HG02763 (cell line): ENCODE measurements at regions not wholly inside any gene's neighbourhood (a gene's known extent, or its start where the extent isn't known, plus 50 kb on each side); places are given as distances from the start of the nearest gene placed in this dataset.
"Not testable (repeated sequence)": the region's sequence is repeated elsewhere in the genome, so short reads cannot be mapped to it uniquely, and the experiment has no call there.

ENCODE experiments used
- ATAC-seq: cut with Tn5 transposase; IDR thresholded peaks from one replicate; pipeline ENCODE4 v1.9.1; 2021; ENCODE audit warnings: mild to moderate bottlenecking, moderate library complexity; ENCODE audit not compliant: unreplicated experiment

DNA sequence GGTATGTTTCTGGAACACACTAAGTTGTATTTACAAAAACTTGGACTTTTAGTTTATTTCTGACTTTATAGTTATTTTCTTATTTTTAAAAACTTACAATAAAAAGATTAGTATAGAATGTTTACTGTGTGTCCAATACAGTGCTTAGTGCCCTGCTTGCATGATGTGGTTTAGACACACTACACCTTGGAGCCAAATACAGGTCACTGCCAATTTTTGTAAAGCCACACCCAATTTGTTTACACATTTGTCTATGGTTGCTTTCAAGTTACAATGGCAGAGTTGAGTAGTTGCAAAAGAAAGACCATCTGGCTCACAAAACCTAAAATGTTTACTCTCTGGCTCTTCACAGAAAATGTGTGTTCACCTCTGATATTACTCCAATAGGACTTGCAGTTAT is 807.1 kb downstream of the KCNJ2 start:
- ATAC-seq, result no peak

DNA sequence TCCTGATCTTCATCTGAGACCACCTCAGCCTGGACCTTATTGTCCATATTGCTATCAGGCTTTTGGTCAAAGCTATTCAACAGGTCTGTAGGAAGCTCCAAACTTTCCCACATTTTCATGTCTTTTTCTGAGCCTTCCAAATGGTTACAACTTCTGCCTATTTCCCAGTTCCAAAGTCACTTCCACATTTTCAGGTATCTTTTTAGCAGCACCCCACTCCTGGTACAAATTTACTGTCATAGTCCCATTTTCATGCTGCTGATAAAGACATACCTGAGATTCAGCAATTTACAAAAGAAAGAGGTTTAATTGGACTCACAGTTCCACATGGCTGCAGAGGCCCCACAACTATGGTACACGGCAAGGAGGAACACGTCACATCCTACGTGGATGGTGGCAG is 815.5 kb downstream of the KCNJ2 start:
- no peak for ATAC-seq

DNA sequence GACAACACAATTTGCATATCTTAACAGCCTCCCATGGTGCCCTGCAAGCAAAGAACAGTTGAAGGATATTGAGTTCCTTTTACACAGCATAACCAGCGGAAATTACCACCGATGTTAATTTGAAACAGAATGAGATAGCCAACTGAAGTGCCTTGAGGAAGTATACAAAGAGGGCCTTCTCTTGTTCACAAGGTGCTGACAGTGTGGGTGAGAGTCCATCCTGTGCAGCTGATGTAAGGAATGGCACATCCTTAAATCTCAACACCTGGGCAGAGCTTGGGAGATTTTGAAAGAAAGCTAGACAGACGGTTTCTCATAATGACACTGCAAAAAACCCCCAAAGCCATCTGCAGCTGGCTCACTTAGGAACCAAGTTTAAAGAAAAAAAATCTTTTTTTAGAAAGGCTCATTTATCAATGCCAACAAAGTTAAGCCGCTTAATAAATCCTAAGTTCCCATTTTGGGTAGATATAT is 818.6 kb downstream of the KCNJ2 start:
- no peak for ATAC-seq

DNA sequence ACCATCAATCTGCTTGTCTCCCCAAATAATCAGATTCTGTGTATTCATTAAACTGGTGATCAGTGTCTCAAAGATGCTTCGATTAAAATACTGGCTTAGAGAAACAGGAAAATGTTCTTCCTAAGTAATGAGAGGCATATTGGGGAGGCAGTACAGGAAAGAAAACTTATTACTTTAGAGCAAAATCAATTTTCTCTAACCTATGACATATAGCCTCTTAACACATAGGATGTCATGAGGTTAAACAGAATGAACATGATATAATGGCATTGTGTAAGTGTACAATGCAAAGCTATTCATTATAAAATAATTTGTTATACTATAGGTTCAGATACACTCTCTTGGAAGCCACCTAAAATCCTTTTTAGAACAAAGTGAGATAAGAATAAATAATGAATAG is 819.3 kb downstream of the KCNJ2 start:
- no peak for ATAC-seq

DNA sequence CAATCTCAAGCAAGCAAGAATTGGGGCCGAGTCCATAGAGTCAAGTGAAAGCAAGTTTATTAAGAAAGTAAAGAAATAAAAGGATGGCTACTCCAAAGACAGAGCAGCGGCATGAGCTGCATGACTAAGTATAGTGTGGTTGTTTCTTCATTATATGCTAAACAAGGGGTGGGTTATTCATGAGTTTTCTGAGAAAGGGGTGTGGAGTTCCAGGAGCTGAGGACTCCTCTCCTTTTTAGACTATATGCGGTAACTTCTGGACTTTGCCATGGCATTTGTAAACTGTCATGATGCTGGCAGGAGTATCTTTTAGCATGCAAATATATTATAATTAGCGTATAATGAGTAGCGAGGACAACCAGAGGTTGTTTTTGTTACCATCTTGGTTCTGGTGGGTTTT is 819.9 kb downstream of the KCNJ2 start:
- no peak for ATAC-seq

DNA sequence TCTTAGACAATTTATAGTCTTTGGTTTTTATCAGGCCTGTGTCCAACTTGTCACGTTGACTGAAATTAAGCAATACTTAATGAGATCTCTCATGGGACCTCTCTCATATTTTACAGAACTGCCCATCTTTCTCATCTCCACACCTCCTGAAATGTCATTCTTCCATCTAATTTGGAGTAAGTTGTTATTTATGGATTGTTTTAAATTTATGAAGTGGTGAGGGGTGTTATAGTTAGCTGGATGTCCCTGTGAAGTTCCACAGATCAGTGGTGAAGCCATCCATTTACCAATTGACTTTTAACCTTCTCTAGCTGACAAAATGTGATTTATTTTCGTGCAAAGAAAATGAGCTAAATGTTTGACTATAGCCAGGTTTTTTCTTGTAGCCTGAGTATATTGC is 824.9 kb downstream of the KCNJ2 start:
- ATAC-seq, result no peak

DNA sequence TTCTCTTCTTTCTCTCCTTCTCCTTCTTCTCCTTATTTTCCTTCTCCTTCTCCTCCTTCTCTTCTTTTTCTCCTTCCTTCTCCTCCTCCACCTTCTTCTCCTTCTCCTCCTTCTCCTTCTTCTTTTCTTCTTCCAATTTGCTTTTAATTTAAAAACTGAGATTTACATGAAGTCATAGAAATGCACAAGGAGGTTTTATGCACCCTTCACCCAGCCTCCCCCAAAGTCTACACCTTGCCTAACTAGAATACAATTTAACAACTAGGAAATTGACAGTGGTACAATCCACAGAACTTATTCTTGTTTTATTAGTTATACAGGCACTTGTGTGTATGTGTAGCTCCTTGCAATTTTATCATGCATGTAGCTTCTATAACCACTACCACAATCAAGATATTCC is 826.7 kb downstream of the KCNJ2 start:
- no peak for ATAC-seq

DNA sequence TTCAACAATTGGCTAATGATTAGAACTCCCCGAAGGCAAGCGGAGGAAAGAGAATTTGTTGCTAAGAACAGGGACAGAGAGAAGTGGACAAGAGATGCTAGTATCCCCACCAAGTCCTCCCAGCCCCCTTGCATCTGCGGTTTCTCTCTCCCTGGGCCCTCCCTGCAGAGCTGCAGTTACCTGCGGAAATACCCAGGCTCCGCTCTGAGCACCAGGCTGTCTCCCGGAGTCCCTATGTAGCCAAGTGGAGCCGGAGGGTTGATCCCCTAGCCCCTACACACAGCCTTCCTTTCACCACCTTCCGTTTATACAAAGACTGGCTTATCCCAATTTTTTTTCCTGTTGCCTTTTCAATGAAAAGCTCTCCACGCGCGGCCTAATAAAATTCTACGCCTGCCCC is 834.4 kb downstream of the KCNJ2 start:
- ATAC-seq, result no peak

DNA sequence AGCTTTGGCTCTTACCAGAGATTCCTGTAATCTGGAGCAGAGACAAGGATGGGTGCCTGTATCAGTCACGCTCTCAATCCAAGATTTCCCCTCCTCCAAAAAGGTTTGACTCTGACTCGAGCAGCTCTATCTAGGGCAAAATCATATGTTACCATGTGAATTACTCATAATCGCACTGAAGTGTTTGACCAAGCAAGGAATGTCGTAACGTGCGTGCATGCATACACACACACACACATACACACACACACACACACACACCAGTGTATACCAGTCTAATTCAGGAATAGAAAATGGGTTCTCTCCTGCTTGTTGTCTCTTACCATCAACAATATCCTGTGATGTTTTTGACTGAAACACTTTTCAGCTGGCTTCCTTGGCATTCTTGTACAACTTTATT is 835.1 kb downstream of the KCNJ2 start:
- no peak for ATAC-seq

DNA sequence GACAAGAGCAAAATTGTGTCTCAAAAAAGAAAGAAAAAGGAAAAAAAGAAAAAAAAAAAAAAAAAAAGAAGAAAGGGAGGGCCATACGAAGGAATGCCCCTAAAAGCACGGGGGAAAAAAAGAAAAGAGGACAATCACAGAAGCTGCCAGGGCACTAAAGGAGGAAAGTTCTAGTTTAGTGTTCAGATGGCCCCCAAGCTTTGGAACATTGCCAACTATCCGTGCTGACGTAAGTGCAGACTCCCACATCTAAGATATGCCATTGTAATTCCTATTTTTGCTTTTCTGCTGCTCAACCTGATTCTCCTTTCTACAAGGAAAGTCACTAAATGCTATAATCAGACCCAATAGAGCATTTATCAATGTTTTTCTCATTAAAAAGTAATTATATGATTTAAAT is 842.1 kb downstream of the KCNJ2 start:
- no peak for ATAC-seq

DNA sequence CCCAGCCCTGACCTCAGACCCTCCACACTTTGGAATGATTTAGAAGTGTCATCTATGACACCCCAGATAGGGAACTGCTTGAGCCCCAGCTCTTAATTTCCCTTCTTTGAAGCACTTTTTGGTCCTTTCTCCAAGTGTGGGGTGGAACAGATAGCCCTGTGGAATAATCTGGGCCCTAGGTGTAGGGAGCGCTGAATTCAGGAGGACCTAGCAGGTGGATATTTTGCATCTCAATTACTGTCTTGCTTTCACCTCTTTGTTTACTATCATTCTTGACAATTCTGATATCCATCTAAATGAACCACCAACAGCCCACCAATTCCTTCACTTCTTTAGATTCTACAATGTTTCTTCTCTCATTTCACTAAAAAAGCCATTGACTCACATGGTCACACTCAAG is 850.4 kb downstream of the KCNJ2 start:
- no peak for ATAC-seq

DNA sequence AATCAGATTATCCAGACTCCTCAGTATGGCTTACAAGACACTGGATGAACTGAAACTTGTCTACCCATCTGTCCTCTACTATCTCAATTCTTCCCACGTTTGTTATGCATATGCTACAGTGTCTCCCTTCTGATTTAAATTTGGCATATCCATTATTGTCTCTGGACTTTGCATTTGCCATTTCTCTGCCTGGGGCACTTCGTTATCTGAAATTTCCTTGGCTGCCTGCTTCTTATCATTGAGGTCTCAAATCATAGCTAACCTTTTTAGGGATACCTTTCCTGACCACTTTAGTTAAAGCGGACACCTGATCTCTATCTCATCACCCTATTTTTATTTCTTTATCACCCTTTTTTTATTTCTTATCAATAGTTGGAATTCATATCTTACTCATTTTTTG is 853.4 kb downstream of the KCNJ2 start:
- ATAC-seq, result no peak

DNA sequence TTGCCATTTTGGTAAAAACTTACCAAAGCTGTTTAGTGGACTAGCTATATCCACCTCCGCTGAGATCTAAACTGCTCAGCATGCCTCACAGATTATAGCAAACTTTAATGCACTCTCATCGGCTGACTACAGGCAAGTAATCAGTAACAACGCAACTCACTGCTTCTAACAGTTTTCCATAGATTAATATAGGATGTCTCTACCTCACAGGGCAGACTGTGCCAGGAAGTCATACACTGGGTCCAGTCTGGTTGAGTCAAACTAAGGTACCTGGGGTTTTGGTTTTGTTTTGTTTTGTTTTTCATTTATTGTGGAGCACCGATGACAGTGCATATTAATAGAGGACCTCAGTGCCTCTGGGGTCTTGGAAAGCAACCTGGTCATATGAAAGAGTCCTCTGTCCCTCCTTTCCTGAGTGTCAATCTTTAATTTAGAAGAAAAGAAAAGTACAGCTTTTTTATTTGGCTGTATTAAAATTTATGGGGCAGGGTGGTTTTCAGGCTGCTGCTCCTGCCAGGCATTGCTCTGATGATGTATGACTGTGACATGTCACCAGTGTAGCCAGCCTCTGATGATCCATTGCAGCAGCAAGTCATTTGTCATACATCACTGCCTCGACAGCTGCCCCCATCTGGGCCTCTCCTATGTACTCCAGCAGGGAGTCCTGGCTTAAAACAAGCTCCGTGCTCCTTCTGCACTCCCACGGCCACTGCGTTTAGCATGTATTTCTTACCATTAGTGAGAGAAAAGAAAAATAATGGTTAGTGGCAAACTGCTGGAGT is 854.1 kb downstream of the KCNJ2 start:
- no peak for ATAC-seq

DNA sequence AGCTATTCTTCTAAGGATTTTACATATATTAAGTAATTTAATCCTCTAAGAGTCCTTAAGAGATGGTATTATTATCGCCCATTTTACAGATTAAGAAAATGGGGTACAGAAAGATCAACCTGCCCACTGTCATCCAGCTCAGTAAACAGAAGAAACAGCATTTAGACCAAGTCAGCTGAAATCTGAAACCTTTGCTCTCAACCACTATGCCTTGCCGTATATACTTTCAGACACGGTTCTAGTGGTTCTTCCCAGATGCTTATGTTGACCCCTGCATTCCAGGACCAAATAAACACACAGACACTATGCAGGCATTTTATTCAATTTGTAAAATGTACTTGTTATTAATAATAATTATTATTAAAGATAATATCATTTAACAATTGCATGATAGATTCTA is 854.8 kb downstream of the KCNJ2 start:
- no peak for ATAC-seq

DNA sequence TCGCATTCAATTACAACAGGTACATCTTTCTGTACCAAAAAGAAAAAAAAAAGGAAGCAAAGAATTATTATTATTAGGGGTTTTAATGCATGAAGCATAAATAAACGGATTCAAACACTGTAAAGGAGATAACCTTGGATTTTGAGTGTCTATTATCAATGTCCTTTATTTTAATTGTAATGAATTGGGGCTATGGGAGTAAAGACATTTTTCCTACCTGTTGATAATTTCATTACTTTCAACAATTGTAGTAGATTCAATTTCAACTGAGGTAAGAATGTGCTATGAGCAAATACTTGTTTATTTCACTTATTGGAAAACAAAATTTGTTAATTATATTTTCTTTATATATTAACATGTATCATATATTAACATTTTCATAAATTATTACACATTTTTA is 855.6 kb downstream of the KCNJ2 start:
- no peak for ATAC-seq

DNA sequence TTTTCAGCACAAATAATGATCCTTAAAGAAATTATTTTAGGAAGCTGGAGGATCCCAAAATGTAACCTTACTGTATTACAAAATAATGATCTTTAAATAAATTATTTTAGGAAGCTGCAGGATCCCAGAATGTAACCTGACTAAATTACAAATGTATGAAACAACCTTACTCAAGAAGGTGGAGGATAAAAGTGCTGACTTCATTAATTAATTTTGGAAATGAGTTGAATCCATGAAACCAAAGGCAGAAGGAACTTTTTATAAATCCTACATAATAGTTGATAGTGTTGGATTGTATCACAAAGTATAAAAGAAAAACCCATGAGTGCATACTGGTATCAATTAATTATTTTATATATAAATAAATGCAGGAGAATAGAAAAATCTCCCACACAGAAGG is 859.9 kb downstream of the KCNJ2 start:
- ATAC-seq, result no peak

DNA sequence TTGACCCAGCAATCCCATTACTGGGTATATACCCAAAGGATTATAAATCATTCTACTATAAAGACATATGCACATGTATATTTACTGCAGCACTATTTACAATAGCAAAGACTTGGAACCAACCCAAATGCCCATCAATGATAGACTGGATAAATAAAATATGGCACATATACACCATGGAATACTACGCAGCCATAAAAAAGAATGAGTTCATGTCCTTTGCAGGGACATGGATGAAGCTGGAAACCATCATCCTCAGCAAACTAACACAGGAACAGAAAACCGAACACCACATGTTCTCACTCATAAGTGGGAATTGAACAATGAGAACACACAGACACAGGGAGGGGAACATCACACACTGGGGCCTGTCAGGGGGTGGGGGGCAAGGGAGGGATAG is 862.0 kb downstream of the KCNJ2 start:
- ATAC-seq, result not testable (repeated sequence)

DNA sequence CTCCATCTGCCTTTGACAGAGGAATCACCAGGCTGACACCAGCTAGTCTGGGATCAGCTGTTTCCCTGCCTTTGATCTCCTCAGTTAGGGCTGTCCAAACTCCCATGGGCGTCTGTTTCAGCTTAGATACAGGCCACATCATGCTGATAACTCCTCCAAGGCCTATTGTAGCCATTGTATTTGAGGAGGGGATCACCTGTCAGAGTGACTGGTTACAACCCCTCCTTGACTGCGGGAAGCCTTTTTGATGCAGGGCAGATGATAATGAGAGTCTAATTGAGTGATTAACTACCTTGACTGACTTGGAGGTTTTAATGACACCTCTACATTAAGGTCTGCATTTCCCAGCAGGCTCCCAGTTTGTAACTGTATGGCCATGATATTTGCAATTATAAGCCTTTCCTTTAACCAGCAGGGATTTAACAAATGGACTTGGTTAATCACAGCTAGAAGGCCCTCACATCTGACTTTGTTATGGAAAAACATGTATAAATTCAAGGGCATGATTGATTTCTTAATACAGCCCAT is 863.5 kb downstream of the KCNJ2 start:
- ATAC-seq, result no peak

DNA sequence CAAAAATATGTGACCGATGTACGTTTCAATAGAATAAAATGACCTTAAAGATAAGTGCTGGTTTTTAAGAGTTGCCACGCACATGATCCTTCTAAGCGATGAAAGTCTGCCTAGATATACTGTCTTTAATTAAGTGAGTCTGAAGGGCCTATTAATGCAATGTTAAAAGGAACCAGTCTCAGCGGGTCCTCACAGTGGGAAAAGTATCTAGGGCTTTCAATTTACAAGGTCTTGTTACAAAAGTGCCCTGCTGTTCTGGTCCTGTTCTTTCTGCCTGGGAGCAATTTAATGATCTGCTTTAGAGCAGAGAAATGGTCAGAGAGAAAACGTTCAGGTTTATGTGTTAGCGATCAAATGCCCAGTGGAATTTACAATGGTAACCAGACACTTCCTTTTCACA is 864.0 kb downstream of the KCNJ2 start:
- no peak for ATAC-seq

DNA sequence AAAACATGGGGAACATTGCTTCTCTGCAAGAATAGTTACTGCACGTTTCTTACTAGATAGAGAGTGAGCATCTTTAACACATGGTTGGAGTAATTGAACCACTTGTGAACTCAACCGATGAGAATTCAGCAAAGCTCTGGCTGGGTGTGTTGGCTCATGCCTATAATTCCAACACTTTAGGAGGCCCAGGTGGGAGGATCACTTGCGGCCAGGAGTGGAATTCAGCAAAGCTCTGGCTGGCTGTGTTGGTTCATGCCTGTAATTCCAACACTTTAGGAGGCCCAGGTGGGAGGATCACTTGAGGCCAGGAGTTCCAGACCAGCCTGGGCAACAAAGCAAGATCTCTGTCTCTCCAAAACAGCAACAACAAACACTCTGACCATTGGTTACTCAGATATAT is 865.9 kb downstream of the KCNJ2 start:
- no peak for ATAC-seq

DNA sequence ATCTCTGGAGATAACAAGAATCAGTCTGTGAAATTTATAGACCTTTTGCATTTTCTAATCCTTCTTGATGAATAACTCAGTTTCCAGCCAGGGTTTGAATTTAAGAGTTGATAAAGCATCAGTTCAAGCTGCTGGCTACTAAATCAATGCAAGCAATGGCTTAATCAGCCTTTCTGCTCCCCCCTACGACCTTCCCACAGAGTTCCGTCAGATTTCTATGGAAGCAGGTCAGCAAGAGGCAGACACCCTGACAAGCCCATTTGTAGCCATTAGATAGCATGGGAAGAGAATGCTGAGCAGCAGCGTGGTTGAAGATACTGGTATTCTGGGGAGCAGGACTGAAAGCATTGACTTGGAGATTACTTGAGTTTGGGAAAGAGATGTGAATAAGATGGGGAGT is 868.1 kb downstream of the KCNJ2 start:
- no peak for ATAC-seq

DNA sequence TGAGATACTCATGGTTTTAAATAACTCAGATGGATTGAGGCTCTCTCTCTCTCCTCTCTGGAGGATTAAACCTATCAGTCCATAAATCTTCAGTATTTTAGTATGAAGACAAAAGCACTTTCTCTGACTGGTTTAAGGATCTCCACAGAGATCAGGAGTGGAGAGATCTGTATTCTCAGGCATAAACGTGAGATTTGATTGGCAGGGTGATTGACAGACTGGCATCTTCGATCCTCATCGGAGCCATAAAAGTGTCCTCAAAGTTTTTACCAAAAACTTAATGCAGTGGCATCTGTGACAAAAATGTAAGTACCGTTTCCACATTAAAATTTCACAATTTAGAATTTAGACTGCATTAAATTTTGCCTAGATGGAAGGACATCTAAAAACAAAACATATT is 870.1 kb downstream of the KCNJ2 start:
- no peak for ATAC-seq

DNA sequence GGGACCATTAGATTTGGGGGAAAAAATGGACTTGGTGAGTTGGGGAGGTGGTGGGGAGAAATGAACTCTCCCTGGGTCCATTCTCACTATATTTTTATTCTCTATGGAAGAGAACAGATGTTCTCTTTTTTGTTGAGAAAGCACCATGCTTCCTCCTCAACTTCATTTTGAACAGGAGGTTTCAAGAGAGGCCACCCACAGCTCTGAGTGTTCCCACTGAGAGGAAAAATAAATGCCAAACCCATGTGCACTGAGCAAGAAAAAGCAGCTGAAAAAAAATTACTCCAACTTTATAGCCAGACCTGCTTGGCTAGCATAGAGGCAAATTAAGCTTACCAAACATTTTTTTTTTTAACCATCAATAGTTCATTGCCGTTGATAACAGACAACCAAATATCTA is 883.6 kb downstream of the KCNJ2 start:
- no peak for ATAC-seq
